ENCODE measurements at regions not wholly inside any gene's neighbourhood (a gene's known extent, or its start where the extent isn't known, plus 50 kb on each side); places are given as distances from the start of the nearest gene placed in this dataset.

DNA sequence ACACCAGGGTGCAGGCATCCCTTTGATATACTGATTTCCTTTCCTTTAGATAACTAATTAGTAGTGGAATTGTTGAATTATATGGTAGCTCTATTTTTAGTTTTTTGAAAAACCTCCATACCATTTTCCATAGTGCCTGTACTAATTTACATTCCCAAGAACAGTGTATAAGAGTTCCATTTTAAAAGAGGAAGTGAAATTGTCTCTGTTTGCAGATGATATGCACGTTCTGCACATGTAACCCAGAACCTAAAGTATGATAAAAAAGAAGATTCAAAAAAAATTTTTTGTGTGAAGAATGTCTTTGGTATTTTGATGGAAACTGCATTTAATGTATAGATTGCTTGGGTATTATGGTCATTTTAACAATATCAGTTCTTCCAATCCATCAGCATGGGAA lies 424.0 kb upstream of the CCNH start:
- TF ChIP-seq EZH2 (IDR thresholded peaks at IDR 0.05; ENCODE audit: borderline replicate concordance, insufficient read depth, low read length, poor library complexity, severe bottlenecking) (no peak), TAF1 (IDR thresholded peaks at IDR 0.05; ENCODE audit: low read depth) (no peak), SMC3 (conservative IDR thresholded peaks at IDR 0.05; ENCODE audit: poor library complexity) (no peak), POLR2AphosphoS5 (IDR thresholded peaks at IDR 0.05) (no peak), RAD21 (conservative IDR thresholded peaks at IDR 0.05) (no peak), MXI1 (conservative IDR thresholded peaks at IDR 0.05; ENCODE audit: poor library complexity, severe bottlenecking) (no peak)
- TF ChIP-seq, protein P1, sequence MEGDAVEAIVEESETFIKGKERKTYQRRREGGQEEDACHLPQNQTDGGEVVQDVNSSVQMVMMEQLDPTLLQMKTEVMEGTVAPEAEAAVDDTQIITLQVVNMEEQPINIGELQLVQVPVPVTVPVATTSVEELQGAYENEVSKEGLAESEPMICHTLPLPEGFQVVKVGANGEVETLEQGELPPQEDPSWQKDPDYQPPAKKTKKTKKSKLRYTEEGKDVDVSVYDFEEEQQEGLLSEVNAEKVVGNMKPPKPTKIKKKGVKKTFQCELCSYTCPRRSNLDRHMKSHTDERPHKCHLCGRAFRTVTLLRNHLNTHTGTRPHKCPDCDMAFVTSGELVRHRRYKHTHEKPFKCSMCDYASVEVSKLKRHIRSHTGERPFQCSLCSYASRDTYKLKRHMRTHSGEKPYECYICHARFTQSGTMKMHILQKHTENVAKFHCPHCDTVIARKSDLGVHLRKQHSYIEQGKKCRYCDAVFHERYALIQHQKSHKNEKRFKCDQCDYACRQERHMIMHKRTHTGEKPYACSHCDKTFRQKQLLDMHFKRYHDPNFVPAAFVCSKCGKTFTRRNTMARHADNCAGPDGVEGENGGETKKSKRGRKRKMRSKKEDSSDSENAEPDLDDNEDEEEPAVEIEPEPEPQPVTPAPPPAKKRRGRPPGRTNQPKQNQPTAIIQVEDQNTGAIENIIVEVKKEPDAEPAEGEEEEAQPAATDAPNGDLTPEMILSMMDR (IDR thresholded peaks at IDR 0.05; ENCODE audit: poor library complexity, severe bottlenecking): no peak
- TF ChIP-seq, protein P2, sequence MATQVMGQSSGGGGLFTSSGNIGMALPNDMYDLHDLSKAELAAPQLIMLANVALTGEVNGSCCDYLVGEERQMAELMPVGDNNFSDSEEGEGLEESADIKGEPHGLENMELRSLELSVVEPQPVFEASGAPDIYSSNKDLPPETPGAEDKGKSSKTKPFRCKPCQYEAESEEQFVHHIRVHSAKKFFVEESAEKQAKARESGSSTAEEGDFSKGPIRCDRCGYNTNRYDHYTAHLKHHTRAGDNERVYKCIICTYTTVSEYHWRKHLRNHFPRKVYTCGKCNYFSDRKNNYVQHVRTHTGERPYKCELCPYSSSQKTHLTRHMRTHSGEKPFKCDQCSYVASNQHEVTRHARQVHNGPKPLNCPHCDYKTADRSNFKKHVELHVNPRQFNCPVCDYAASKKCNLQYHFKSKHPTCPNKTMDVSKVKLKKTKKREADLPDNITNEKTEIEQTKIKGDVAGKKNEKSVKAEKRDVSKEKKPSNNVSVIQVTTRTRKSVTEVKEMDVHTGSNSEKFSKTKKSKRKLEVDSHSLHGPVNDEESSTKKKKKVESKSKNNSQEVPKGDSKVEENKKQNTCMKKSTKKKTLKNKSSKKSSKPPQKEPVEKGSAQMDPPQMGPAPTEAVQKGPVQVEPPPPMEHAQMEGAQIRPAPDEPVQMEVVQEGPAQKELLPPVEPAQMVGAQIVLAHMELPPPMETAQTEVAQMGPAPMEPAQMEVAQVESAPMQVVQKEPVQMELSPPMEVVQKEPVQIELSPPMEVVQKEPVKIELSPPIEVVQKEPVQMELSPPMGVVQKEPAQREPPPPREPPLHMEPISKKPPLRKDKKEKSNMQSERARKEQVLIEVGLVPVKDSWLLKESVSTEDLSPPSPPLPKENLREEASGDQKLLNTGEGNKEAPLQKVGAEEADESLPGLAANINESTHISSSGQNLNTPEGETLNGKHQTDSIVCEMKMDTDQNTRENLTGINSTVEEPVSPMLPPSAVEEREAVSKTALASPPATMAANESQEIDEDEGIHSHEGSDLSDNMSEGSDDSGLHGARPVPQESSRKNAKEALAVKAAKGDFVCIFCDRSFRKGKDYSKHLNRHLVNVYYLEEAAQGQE (IDR thresholded peaks at IDR 0.05; ENCODE audit: borderline replicate concordance): no peak

Data from neural cell (in vitro differentiated cells).